GM12874 (cell line): ENCODE measurements at regions not wholly inside any gene's neighbourhood (a gene's known extent, or its start where the extent isn't known, plus 50 kb on each side); places are given as distances from the start of the nearest gene placed in this dataset.

Experiments
- TF ChIP-seq, protein P1 (sequence below): IDR thresholded peaks from 2 replicates; pipeline ENCODE4 v1.5.1; 2011; ENCODE audit warnings: low read depth, mild to moderate bottlenecking, control low read depth, low read length, moderate library complexity; ENCODE audit not compliant: insufficient read depth

GRCh38 chr12:107330831-107331431 is 237.6 kb upstream of the CRY1 start:
- TF ChIP-seq, protein P1, sequence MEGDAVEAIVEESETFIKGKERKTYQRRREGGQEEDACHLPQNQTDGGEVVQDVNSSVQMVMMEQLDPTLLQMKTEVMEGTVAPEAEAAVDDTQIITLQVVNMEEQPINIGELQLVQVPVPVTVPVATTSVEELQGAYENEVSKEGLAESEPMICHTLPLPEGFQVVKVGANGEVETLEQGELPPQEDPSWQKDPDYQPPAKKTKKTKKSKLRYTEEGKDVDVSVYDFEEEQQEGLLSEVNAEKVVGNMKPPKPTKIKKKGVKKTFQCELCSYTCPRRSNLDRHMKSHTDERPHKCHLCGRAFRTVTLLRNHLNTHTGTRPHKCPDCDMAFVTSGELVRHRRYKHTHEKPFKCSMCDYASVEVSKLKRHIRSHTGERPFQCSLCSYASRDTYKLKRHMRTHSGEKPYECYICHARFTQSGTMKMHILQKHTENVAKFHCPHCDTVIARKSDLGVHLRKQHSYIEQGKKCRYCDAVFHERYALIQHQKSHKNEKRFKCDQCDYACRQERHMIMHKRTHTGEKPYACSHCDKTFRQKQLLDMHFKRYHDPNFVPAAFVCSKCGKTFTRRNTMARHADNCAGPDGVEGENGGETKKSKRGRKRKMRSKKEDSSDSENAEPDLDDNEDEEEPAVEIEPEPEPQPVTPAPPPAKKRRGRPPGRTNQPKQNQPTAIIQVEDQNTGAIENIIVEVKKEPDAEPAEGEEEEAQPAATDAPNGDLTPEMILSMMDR, result no peak

- TF ChIP-seq, protein P1, result no peak
Observed at GRCh38 chr12:107331471-107331870, 238.1 kb upstream of the CRY1 start.

DNA sequence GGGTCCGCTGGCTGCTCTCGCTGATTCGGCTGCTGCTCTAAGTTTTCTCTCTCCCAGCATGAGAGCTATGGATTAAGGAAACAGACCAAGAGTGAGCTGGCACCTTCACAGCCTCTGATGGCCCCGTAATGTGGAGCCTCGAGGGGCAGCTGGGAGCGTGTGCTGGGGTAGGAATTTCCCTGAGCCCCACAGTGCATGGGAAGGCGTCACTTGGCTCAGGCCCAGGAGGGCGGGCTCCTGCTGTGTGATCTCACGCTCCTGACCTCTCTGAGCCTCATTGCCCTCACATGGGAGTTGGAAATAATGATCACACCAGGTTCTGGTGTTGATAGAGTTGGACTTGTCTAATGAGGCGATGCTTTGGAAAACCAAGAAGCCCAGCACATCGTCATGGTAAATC is 238.6 kb upstream of the CRY1 start:
- TF ChIP-seq, protein P1, result no peak

DNA sequence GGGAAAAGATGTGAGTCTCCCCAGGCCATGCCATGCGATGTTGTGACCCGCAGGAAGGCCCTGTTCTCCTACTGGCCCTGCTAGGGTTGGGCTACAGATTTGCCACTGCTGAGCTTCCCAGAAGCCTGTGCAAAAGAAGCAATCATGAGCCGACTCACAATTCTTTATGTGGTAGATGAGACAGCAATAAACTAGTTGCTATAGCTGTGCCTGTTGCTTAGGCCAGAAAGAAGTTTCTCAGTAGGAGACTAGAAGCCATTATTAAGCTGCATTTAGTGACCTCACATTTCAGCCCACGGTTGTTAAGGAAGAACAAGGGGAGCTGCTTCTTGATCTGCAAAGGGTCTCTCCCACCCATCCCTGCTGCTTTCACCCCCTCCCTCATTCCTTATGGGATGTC is 239.4 kb upstream of the CRY1 start:
- TF ChIP-seq, protein P1, result no peak

DNA sequence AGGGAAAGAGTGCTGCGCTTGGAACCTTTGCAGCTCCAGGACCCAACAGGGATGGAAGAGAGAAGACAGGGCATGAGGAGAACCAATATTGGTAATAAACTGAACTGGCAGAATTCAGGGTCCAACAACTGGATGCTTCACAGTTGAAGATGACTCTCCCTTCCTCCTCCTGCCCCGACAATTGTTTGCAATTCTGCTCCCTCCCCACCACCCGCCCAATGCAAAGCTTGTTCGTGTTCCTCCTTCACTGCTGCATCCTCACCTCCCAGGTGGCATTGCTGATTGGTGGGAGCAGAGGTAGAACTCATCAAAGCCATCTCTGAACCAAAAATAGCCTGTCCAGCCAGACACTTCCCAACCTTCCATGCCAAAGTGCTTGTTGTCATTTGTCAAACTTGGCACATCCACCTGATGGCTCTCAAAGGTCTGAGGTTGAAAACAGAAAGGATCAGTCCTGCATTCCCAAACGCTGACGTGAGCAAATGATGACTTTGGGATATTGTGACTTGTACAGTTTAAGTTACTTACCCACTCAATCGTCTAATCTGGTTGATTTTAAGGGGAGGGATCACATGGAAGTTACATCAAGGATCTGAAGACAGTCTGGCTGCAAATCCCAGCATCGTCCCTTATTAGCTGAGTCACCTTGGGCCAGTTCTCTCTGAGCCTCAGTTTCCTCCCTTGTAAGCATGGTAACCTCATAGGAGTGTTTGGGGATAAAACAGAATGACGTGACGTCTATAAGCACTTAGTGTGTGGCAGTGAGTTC is 242.6 kb upstream of the CRY1 start:
- TF ChIP-seq, protein P1, result no peak

GRCh38 chr12:107336695-107337094 is 243.3 kb upstream of the CRY1 start:
- TF ChIP-seq, protein P1, result no peak

DNA sequence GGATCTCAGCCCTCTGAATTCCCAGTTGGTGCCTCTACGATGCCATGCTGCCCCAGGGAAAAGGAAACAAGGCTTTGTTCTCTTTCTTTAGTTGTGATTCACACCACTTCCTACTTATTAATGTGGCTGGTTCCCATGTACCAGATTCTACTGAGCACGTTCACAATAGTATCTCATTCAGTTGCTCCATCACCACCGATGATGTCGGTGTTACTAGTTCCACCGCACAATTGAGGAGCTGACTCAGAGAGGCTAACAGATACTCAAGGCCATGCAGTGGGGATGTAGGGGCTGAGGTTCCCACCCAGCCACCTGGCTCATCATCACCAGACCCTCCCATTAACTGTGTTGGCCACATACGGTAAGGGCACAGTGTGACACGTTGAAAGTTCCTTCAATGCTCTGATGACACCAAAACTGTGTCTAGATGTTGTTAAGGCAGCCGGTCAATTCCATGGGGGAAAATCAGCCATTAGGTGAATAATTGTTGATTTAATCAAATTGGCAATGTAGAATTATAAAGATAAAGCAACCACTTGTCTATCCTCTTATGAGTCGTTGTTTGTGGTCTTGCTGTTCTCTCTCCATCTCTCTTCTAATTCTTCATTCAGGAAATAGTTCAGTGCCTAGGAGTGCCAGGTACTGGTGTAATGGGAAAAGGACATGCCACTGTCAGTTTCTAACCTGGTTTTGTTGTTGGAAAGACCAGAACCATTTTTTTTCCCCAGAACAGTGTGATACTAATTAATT is 244.2 kb upstream of the CRY1 start:
- TF ChIP-seq, protein P1, result no peak
